Common myeloid progenitor, CD34-positive (primary cell): ENCODE measurements at regions not wholly inside any gene's neighbourhood (a gene's known extent, or its start where the extent isn't known, plus 50 kb on each side); places are given as distances from the start of the nearest gene placed in this dataset.

ENCODE experiments used
- CTCF ChIA-PET: fragments of 350-600 bp; sonication (Branson Sonifier 250); formaldehyde crosslinking; loops from one replicate; lab custom pipeline; 2021; ENCODE audit warnings: antibody characterized with exemption; lab: Charles Lee
- POLR2A ChIA-PET: fragments of 350-600 bp; sonication (Branson Sonifier 250); formaldehyde crosslinking; loops from one replicate; lab custom pipeline; 2021; ENCODE audit warnings: antibody characterized with exemption; lab: Charles Lee
- DNase-seq, 3 donors: peaks; one replicate each; pipeline versions ENCODE4 v3.0.0 to v3.0.0-alpha.2; 2013
- H3K27ac ChIP-seq, 2 experiments: 1 replicate in 1 of 2; 2 replicates in 1 of 2; pipeline ENCODE4 v1.7.0; 2013; ENCODE audit warnings: inconsistent platforms in 2 of 2, low read length in 2 of 2, mild to moderate bottlenecking in 2 of 2, low read depth in 1 of 2, moderate library complexity in 1 of 2; ENCODE audit not compliant: severe bottlenecking in 2 of 2, insufficient read depth in 1 of 2, poor library complexity in 1 of 2
- H3K27me3 ChIP-seq, 5 experiments: replicated peaks in 2 of 5; 1 replicate in 3 of 5; 2 replicates in 2 of 5; pipeline versions ENCODE4 v1.6.1 to v1.7.0; 2013; ENCODE audit warnings: low read length in 4 of 5, mild to moderate bottlenecking in 2 of 5, moderate library complexity in 2 of 5, inconsistent platforms in 1 of 5; ENCODE audit not compliant: insufficient read depth in 5 of 5, control insufficient read depth in 4 of 5
- H3K36me3 ChIP-seq, 4 experiments: 1 replicate in 2 of 4; 2 replicates in 2 of 4; pipeline versions ENCODE4 v1.6.1 to v1.7.0; 2013; ENCODE audit warnings: low read length in 3 of 4, control low read depth in 1 of 4, mild to moderate bottlenecking in 1 of 4; ENCODE audit not compliant: control insufficient read depth in 4 of 4, insufficient read depth in 4 of 4
- H3K4me1 ChIP-seq, 4 experiments: 1 replicate in 3 of 4; 2 replicates in 1 of 4; pipeline versions ENCODE4 v1.6.1 to v1.7.1; 2013; ENCODE audit warnings: low read length in 3 of 4, mild to moderate bottlenecking in 3 of 4, control low read depth in 1 of 4, inconsistent platforms in 1 of 4, moderate library complexity in 1 of 4; ENCODE audit not compliant: control insufficient read depth in 4 of 4, insufficient read depth in 4 of 4; ENCODE audit errors: control extremely low read depth in 1 of 4
- H3K4me3 ChIP-seq, 7 experiments: 1 replicate in 4 of 7; 2 replicates in 3 of 7; pipeline versions ENCODE4 v1.5.1 to v1.7.0; 2013; ENCODE audit warnings: mild to moderate bottlenecking in 7 of 7, low read length in 6 of 7, moderate library complexity in 6 of 7, inconsistent platforms in 2 of 7, low read depth in 2 of 7, control low read depth in 1 of 7; ENCODE audit not compliant: insufficient read depth in 4 of 7, control insufficient read depth in 1 of 7; ENCODE audit errors: extremely low read depth in 1 of 7
- H3K9me3 ChIP-seq, 5 experiments: 1 replicate in 4 of 5; 2 replicates in 1 of 5; pipeline versions ENCODE4 v1.6.1 to v1.7.1; 2013; ENCODE audit warnings: low read length in 4 of 5, mild to moderate bottlenecking in 2 of 5, inconsistent platforms in 1 of 5, low read depth in 1 of 5, moderate library complexity in 1 of 5; ENCODE audit not compliant: control insufficient read depth in 4 of 5, insufficient read depth in 2 of 5; ENCODE audit errors: control extremely low read depth in 1 of 5
- WGBS: methylation state at CpG from one replicate; pipeline ENCODE4 v1.1.5; 2013; ENCODE audit not compliant: insufficient coverage; 5-methylcytosine and 5-hydroxymethylcytosine counted together

DNA sequence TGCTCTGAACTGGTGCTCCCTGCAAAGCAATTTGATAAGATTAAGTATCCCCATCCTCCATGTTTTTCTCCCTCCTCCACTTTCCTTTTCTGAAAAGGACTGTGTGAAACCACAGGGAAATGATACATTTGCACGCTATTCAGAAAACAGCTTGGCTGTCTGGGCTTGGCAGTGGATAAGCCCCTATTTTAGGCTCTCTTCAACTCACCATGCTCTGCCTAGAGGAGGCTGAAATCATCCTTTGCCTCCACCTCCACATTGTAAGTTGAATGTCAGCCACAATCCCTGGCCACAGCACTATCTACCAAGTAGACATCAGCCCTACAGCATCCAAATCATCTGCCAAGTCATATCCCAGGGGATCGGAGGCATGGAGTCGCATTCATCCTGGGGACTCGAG lies 642.3 kb downstream of the RPS29 start:
- H3K27ac ChIP-seq: no peak overlapping the region
- DNase-seq: no peak
- no peak overlapping the region for H3K4me3 ChIP-seq
- no peaks in the 10 kb centered on the region for H3K4me1 ChIP-seq
- H3K27me3 ChIP-seq: no peaks in the 10 kb centered on the region
- no peaks in the 10 kb centered on the region for H3K9me3 ChIP-seq
- POLR2A ChIA-PET: no interaction called here
- 87% methylated on average over 4 of the region's 4 CpGs for WGBS
- H3K36me3 ChIP-seq: no peaks in the 10 kb centered on the region
- CTCF ChIA-PET: no interaction called here

- H3K9me3 ChIP-seq: no peaks in the 10 kb centered on the region
- no peak overlapping the region for H3K27ac ChIP-seq
- CTCF ChIA-PET: no interaction called here
- POLR2A ChIA-PET: no interaction called here
- H3K36me3 ChIP-seq: no peaks in the 10 kb centered on the region
- 71% methylated on average over 8 of the region's 10 CpGs for WGBS
- no peak overlapping the region for H3K4me3 ChIP-seq
- H3K27me3 ChIP-seq: peaks cover 0 to 2% (median 0%) of the 10 kb centered on the region in 5 experiments
- no peak for DNase-seq
- H3K4me1 ChIP-seq: no peaks in the 10 kb centered on the region
These were observed 648.5 kb downstream of the RPS29 start for GRCh38 chr14:48937541-48938195.

DNA sequence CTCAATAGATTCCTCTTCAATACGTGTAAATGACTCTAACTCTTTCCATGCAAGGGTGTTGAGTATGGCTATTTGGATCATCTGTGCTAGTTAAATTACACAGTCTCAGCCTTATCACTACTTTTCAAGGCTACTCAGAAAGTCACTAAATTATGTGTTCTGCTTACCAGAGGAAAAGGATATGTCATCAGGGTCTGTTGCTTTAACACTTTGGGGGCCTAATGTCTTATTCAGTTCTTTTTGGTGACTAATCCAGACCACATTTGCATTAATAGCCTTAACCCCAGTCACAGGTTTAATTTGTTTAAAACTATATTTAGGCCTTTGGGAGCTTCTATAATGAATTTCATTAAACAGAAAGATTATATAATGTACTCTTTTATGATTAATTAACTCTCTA lies 649.3 kb downstream of the RPS29 start:
- Histone ChIP-seq H3K36me3 (no peaks in the 10 kb centered on the region), H3K27me3 (peaks cover 0 to 2% (median 0%) of the 10 kb centered on the region in 5 experiments), H3K4me1 (no peaks in the 10 kb centered on the region), H3K4me3 (no peak overlapping the region), H3K27ac (no peak overlapping the region), H3K9me3 (no peaks in the 10 kb centered on the region)
- ChIA-PET POLR2A (no interaction called here), CTCF (no interaction called here)
- no CpG with 5 or more reads among the region's 1 CpG for WGBS
- no peak for DNase-seq

DNA sequence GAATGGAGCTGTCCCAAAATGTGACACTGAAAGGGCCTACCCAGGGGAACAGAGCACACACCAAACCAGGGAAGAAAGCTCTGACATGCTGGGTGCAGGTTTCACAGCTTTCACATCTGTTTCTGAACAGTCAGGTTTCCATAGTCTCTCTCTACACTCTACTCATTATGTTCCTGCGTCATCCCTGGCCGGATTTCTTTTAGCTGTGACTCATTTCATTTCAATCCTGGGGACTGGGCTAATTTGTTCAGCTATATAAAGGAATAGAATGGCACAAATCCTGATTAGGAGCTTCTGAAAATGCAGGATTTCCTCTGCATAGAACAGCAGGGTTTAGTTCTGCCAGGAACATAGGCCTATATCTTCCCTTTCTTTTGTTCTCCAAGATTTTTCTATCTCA lies 649.8 kb downstream of the RPS29 start:
- no peak for DNase-seq
- WGBS: no CpG with 5 or more reads among the region's 2 CpGs

DNA sequence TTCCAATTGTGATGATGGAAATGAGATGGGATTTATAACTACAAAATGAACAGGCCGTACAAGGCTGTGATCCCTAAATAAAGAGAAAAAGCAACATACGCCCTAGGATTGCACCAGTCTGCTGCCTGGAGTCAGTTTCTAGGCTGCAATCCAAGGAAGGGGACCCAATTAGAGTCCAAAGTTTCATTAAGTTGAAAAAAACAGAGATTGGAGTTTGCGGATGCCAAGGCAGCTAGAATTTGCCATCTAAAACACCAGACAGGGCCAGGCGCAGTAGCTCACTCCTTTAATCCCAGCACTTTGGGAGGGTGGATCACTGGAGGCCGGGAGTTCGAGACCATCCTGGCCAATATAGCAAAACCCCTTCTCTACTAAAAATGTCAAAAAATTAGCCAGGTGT lies 661.0 kb downstream of the RPS29 start:
- Histone ChIP-seq H3K27me3 (no peaks in the 10 kb centered on the region), H3K4me1 (no peaks in the 10 kb centered on the region), H3K9me3 (no peaks in the 10 kb centered on the region), H3K36me3 (no peaks in the 10 kb centered on the region), H3K27ac (no peak overlapping the region), H3K4me3 (no peak overlapping the region)
- ChIA-PET CTCF (no interaction called here), POLR2A (no interaction called here)
- 100% methylated on average over 6 of the region's 6 CpGs for WGBS
- DNase-seq: no peak

More for the DNA sequence above, 649.8 kb downstream of the RPS29 start:
- Histone ChIP-seq H3K36me3 (no peaks in the 10 kb centered on the region), H3K4me3 (no peak overlapping the region), H3K4me1 (no peaks in the 10 kb centered on the region), H3K9me3 (no peaks in the 10 kb centered on the region), H3K27ac (no peak overlapping the region), H3K27me3 (peaks cover 0 to 2% (median 0%) of the 10 kb centered on the region in 5 experiments)
- ChIA-PET POLR2A (no interaction called here), CTCF (no interaction called here)

DNA sequence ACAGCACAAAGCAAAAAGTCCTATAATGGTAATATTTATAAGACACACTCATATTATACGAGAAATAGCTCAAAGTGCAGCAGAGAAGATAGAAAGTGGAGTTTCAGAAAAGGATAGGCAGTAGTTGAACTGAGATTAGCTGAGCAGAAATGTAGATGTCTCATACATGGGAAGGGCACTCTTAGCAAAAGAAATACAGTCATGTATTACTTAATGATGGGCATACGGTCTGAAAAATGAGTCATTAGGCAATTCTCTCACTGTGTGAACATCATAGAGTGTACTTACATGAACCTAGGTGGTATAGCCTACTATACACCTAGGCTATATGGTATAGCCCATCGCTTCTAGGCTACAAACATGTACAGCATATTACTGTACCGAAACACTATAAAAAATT lies 671.3 kb downstream of the RPS29 start:
- Histone ChIP-seq H3K9me3 (no peaks in the 10 kb centered on the region), H3K27ac (no peak overlapping the region), H3K27me3 (no peaks in the 10 kb centered on the region), H3K36me3 (no peaks in the 10 kb centered on the region), H3K4me3 (no peak overlapping the region), H3K4me1 (no peaks in the 10 kb centered on the region)
- POLR2A ChIA-PET: no interaction called here
- WGBS: 100% methylated on average over 1 of the region's 4 CpGs
- no peak for DNase-seq
- CTCF ChIA-PET: no interaction called here

DNA sequence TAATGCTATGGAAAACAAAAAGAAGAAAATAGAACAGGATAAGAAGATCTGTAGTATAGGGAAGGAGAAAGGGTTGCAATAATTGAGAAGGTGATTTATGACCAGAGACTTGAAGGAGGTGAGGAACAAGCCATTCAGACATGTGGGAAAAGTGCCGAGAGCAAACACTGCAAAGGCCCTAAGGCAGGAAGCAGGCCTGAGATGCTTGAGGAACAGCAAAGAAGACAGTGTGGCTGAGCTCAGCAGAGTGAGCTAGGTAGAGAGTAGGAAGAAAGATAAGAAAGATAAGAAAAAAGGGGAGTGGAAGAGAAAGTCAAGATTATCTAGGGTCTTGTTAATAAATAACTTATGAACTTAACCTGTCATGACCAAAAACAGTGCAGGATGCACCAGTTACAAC lies 671.8 kb downstream of the RPS29 start:
- no peaks in the 10 kb centered on the region for H3K4me1 ChIP-seq
- WGBS: 55% methylated on average over 1 of the region's 1 CpG
- POLR2A ChIA-PET: no interaction called here
- H3K4me3 ChIP-seq: no peak overlapping the region
- no peaks in the 10 kb centered on the region for H3K9me3 ChIP-seq
- no peak overlapping the region for H3K27ac ChIP-seq
- CTCF ChIA-PET: no interaction called here
- H3K36me3 ChIP-seq: no peaks in the 10 kb centered on the region
- no peak for DNase-seq
- H3K27me3 ChIP-seq: no peaks in the 10 kb centered on the region
